ENCODE measurements at regions not wholly inside any gene's neighbourhood (a gene's known extent, or its start where the extent isn't known, plus 50 kb on each side); places are given as distances from the start of the nearest gene placed in this dataset.

DNA sequence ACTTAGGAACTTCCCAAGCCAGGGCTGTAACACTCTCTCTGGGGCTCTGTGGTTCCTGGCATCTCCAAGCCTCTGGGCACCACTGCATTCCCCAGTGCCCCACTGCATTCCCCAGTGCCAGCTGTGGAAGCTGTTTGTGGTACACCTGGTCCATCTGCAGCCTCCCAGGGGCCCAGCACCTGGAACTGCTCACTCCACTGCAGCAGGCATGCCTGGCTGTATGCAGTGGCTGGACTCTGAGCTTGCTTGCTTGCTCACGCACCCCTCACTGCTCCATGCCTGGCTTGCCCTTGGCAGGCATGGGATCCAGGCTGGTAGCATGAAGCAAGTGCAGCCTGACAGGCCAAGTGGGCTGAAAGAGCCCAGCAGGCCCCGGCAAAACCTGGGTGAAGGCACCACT, 512.1 kb downstream of the SQOR start:
- no peak overlapping the region for H3K27ac ChIP-seq (ENCODE audit: low read depth, low read length)
- H3K4me1 ChIP-seq (ENCODE audit: control insufficient read depth in 3 of 3, insufficient read depth in 3 of 3, low read length in 3 of 3) = no peaks in the 10 kb centered on the region
- H3K9me3 ChIP-seq (ENCODE audit: control insufficient read depth in 3 of 3, low read length in 3 of 3) = peaks cover 0 to 4% (median 0%) of the 10 kb centered on the region in 3 donors
- H3K4me3 ChIP-seq (ENCODE audit: low read length in 3 of 3) = no peak overlapping the region
- no peak overlapping the region for H3K9ac ChIP-seq (ENCODE audit: low read depth in 1 of 3, low read length in 3 of 3)
- H3K27me3 ChIP-seq (ENCODE audit: control insufficient read depth in 3 of 3, insufficient read depth in 3 of 3, low read length in 3 of 3) = no peaks in the 10 kb centered on the region
- no peaks in the 10 kb centered on the region for H3K36me3 ChIP-seq (ENCODE audit: control insufficient read depth in 3 of 3, insufficient read depth in 3 of 3, low read length in 3 of 3)

DNA sequence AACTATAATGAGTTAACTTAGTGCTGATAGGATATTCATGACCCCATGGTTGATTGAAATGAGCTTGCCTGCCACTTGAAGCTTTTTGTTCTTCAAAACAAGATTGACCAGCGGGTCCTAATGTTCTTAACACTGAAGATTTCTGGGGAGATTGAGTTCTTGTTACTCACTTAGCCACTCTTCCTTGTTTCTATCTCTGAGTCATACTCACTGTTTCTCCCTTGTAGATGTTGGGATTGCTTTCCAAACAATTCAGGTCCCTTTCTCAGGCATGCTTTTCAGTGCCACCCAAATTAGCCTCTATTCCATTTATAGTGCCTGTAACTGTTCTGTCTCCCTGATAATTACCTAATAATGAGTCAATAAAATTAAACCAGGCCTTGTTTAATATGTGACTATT, 517.0 kb downstream of the SQOR start:
- H3K36me3 ChIP-seq (ENCODE audit: control insufficient read depth in 3 of 3, insufficient read depth in 3 of 3, low read length in 3 of 3) = no peaks in the 10 kb centered on the region
- H3K27me3 ChIP-seq (ENCODE audit: control insufficient read depth in 3 of 3, insufficient read depth in 3 of 3, low read length in 3 of 3) = no peaks in the 10 kb centered on the region
- H3K9ac ChIP-seq (ENCODE audit: low read depth in 1 of 3, low read length in 3 of 3) = no peak overlapping the region
- no peak overlapping the region for H3K27ac ChIP-seq (ENCODE audit: low read depth, low read length)
- peaks cover 0 to 4% (median 0%) of the 10 kb centered on the region in 3 donors for H3K9me3 ChIP-seq (ENCODE audit: control insufficient read depth in 3 of 3, low read length in 3 of 3)
- H3K4me1 ChIP-seq (ENCODE audit: control insufficient read depth in 3 of 3, insufficient read depth in 3 of 3, low read length in 3 of 3) = no peaks in the 10 kb centered on the region
- H3K4me3 ChIP-seq (ENCODE audit: low read length in 3 of 3) = no peak overlapping the region

DNA sequence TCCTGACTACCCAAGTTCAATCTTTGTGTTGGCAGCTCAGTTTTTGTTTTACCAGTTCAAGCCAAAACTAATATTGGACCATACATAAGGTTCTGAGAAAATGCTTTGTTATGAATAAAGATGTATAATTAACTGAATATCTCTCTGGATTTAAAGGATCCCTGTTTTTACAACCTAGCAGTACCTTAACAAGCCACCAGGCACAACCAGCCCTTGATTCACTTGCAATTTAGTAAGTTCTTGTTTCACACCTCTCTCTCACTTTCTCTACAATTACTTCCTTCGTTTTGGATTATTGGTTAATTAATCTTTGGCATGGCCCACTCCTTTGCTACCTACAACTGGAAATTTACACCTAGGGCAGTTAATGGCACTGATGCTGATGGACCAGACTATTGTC, 531.9 kb downstream of the SQOR start:
- H3K27me3 ChIP-seq (ENCODE audit: control insufficient read depth in 3 of 3, insufficient read depth in 3 of 3, low read length in 3 of 3) = no peaks in the 10 kb centered on the region

DNA sequence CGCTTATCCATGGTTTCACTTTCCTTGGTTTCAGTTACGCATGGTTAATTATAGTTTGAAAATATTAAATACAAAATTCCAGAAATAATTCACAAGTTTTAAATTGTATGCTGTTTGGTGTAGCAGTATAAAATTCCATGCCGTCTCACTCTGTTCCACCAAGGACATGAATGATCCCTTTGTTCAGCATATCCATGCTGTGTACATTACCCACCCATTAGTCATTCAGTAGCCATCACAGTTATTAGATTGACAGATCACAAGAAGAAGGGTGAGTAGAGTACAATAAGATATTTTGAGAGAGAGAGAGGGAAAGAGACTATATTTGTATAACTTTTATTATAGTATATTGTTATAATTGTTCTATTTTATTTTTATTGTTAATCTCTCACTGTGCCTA, 535.5 kb downstream of the SQOR start:
- Histone ChIP-seq H3K36me3 (ENCODE audit: control insufficient read depth in 3 of 3, insufficient read depth in 3 of 3, low read length in 3 of 3) (no peaks in the 10 kb centered on the region), H3K4me1 (ENCODE audit: control insufficient read depth in 3 of 3, insufficient read depth in 3 of 3, low read length in 3 of 3) (no peaks in the 10 kb centered on the region), H3K27ac (ENCODE audit: low read depth, low read length) (no peak overlapping the region), H3K4me3 (ENCODE audit: low read length in 3 of 3) (no peak overlapping the region), H3K9me3 (ENCODE audit: control insufficient read depth in 3 of 3, low read length in 3 of 3) (peaks cover 0 to 6% (median 0%) of the 10 kb centered on the region in 3 donors), H3K27me3 (ENCODE audit: control insufficient read depth in 3 of 3, insufficient read depth in 3 of 3, low read length in 3 of 3) (no peaks in the 10 kb centered on the region), H3K9ac (ENCODE audit: low read depth in 1 of 3, low read length in 3 of 3) (no peak overlapping the region)

More for the DNA sequence above, 531.9 kb downstream of the SQOR start:
- Histone ChIP-seq H3K9me3 (ENCODE audit: control insufficient read depth in 3 of 3, low read length in 3 of 3) (peaks cover 0 to 5% (median 0%) of the 10 kb centered on the region in 3 donors), H3K4me3 (ENCODE audit: low read length in 3 of 3) (no peak overlapping the region), H3K36me3 (ENCODE audit: control insufficient read depth in 3 of 3, insufficient read depth in 3 of 3, low read length in 3 of 3) (no peaks in the 10 kb centered on the region), H3K9ac (ENCODE audit: low read depth in 1 of 3, low read length in 3 of 3) (no peak overlapping the region), H3K4me1 (ENCODE audit: control insufficient read depth in 3 of 3, insufficient read depth in 3 of 3, low read length in 3 of 3) (no peaks in the 10 kb centered on the region), H3K27ac (ENCODE audit: low read depth, low read length) (no peak overlapping the region)

DNA sequence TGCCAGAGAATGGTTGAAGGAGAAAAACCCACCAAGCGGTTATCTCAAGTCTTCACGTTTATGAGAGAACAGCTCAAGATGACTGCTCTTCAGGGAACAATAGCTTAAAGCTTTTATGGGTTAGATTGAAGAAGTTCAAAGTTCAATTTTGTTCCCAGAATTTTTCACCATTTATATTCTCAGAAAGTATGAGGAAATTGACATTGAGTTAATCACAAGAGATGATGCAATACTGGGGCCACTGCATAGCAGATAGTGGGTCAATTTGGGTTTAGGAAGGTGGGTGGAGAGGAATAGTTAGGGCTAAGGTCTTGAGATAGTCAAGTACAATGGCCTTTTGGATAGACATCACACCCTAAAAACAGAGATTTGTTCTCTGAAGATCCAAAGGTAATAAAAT, 539.3 kb downstream of the SQOR start:
- no peak overlapping the region for H3K4me3 ChIP-seq (ENCODE audit: low read length in 3 of 3)
- no peaks in the 10 kb centered on the region for H3K4me1 ChIP-seq (ENCODE audit: control insufficient read depth in 3 of 3, insufficient read depth in 3 of 3, low read length in 3 of 3)
- H3K27ac ChIP-seq (ENCODE audit: low read depth, low read length) = no peak overlapping the region
- no peaks in the 10 kb centered on the region for H3K36me3 ChIP-seq (ENCODE audit: control insufficient read depth in 3 of 3, insufficient read depth in 3 of 3, low read length in 3 of 3)
- peaks cover 0 to 6% (median 0%) of the 10 kb centered on the region in 3 donors for H3K9me3 ChIP-seq (ENCODE audit: control insufficient read depth in 3 of 3, low read length in 3 of 3)
- H3K9ac ChIP-seq (ENCODE audit: low read depth in 1 of 3, low read length in 3 of 3) = no peak overlapping the region
- no peaks in the 10 kb centered on the region for H3K27me3 ChIP-seq (ENCODE audit: control insufficient read depth in 3 of 3, insufficient read depth in 3 of 3, low read length in 3 of 3)

DNA sequence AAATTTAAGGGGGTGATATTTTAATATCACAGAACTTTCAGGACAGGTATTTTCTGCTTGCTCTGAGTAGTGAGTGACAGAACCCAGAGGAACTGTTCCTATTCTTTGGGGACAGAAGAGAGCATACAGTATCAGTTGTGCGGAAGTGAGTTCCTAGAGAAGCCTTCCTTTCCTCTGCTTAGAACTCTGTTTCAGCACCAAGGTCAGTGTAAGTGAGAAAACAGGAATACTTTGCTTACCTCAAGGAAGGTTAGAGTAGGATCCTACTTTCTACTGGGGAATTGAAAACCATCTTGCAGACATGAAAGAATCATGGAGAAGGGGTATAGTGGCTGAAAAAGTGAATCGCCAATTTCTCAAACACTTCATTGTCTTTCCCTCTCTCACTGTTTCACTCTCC, 542.4 kb downstream of the SQOR start:
- Histone ChIP-seq H3K27me3 (ENCODE audit: control insufficient read depth in 3 of 3, insufficient read depth in 3 of 3, low read length in 3 of 3) (no peaks in the 10 kb centered on the region), H3K9ac (ENCODE audit: low read depth in 1 of 3, low read length in 3 of 3) (no peak overlapping the region), H3K4me1 (ENCODE audit: control insufficient read depth in 3 of 3, insufficient read depth in 3 of 3, low read length in 3 of 3) (no peaks in the 10 kb centered on the region), H3K9me3 (ENCODE audit: control insufficient read depth in 3 of 3, low read length in 3 of 3) (peaks cover 0 to under 1% (median 0%) of the 10 kb centered on the region in 3 donors), H3K27ac (ENCODE audit: low read depth, low read length) (no peak overlapping the region), H3K36me3 (ENCODE audit: control insufficient read depth in 3 of 3, insufficient read depth in 3 of 3, low read length in 3 of 3) (no peaks in the 10 kb centered on the region), H3K4me3 (ENCODE audit: low read length in 3 of 3) (no peak overlapping the region)

DNA sequence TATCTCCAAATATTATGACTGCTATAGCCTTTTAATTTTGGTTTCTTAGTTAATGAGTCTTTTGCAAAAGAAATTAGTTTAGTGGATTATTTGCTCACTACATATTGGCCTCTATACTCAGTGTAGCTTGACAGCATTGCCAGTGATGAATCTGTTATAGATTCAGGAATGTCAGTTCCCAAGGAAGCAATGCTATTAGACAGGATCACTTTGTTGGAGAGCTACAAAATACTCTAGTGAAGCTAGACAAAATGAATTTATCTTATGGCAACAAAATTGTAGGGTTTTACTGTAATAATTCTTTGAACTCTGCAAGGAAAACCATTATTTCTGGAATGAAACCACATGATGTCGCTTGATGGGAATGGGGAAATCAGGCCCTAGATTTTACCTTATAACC, 543.3 kb downstream of the SQOR start:
- H3K4me1 ChIP-seq (ENCODE audit: control insufficient read depth in 3 of 3, insufficient read depth in 3 of 3, low read length in 3 of 3) = no peaks in the 10 kb centered on the region
- no peaks in the 10 kb centered on the region for H3K36me3 ChIP-seq (ENCODE audit: control insufficient read depth in 3 of 3, insufficient read depth in 3 of 3, low read length in 3 of 3)
- H3K27ac ChIP-seq (ENCODE audit: low read depth, low read length) = no peak overlapping the region
- H3K9me3 ChIP-seq (ENCODE audit: control insufficient read depth in 3 of 3, low read length in 3 of 3) = peaks cover 0 to 4% (median 4%) of the 10 kb centered on the region in 3 donors
- H3K4me3 ChIP-seq (ENCODE audit: low read length in 3 of 3) = no peak overlapping the region
- H3K9ac ChIP-seq (ENCODE audit: low read depth in 1 of 3, low read length in 3 of 3) = no peak overlapping the region
- H3K27me3 ChIP-seq (ENCODE audit: control insufficient read depth in 3 of 3, insufficient read depth in 3 of 3, low read length in 3 of 3) = no peaks in the 10 kb centered on the region

DNA sequence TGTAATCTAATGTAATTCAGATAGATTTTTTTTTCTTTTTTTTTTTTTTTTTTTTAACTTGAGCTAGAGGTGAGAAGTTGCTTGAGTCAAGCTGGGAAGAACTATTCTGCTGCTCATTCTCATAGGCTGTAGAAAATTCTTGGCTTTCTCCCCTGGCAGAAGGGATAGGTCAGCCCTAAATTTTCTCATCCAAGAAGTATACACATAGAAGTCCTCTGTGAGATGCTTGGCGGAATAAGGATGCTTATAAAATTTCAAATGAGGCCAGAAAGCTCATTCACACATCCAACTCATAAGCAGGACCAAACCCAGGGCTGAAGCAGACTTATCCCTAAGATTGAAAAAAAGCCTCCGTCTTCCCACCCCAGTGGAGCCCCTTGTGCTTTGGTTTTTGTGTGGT, 572.5 kb downstream of the SQOR start:
- Histone ChIP-seq H3K9ac (ENCODE audit: low read depth in 1 of 3, low read length in 3 of 3) (no peak overlapping the region), H3K4me1 (ENCODE audit: control insufficient read depth in 3 of 3, insufficient read depth in 3 of 3, low read length in 3 of 3) (no peaks in the 10 kb centered on the region), H3K9me3 (ENCODE audit: control insufficient read depth in 3 of 3, low read length in 3 of 3) (no peaks in the 10 kb centered on the region), H3K4me3 (ENCODE audit: low read length in 3 of 3) (no peak overlapping the region), H3K27me3 (ENCODE audit: control insufficient read depth in 3 of 3, insufficient read depth in 3 of 3, low read length in 3 of 3) (no peaks in the 10 kb centered on the region), H3K36me3 (ENCODE audit: control insufficient read depth in 3 of 3, insufficient read depth in 3 of 3, low read length in 3 of 3) (no peaks in the 10 kb centered on the region), H3K27ac (ENCODE audit: low read depth, low read length) (no peak overlapping the region)

DNA sequence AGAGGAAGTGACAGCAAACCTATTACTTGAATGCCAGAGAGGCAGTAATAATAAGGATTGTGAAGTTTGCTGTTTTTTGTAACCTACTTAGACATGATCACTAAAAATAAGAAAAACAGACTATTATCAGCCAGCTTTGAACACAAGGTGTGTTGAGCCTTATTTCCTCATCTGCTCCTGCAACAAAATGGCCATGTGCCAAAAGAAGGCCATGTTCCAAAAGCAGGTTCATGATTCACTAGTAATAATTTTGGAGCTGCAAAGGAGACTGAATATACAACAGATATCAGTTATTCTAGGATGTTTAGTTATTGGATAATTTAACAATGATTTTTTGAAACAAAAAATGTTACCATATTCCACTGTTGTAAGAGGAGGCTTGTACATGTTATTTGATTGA, 578.7 kb downstream of the SQOR start:
- H3K9me3 ChIP-seq (ENCODE audit: control insufficient read depth in 3 of 3, low read length in 3 of 3) = no peaks in the 10 kb centered on the region
- H3K27me3 ChIP-seq (ENCODE audit: control insufficient read depth in 3 of 3, insufficient read depth in 3 of 3, low read length in 3 of 3) = no peaks in the 10 kb centered on the region
- no peak overlapping the region for H3K27ac ChIP-seq (ENCODE audit: low read depth, low read length)
- no peaks in the 10 kb centered on the region for H3K4me1 ChIP-seq (ENCODE audit: control insufficient read depth in 3 of 3, insufficient read depth in 3 of 3, low read length in 3 of 3)
- no peak overlapping the region for H3K9ac ChIP-seq (ENCODE audit: low read depth in 1 of 3, low read length in 3 of 3)
- H3K4me3 ChIP-seq (ENCODE audit: low read length in 3 of 3) = no peak overlapping the region
- H3K36me3 ChIP-seq (ENCODE audit: control insufficient read depth in 3 of 3, insufficient read depth in 3 of 3, low read length in 3 of 3) = no peaks in the 10 kb centered on the region

DNA sequence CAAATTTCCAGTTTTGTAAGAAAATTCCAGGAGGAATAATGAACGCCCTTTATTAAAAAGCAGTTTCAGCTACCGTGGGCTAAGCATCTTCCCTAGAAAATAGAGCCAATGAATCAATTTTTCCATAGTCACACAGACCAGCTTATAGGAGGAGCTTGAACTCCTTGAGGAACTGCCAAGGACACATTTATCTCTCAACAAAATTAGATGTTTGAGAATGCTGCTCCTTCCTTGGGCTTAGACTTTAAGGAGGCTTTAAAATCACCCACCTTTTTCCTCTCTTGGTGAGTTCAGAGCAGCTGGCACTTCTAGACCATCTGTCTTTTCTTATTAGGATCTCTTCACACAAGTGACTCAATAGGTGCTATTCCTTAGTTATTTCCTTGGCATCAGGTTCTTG, 588.0 kb downstream of the SQOR start:
- no peak overlapping the region for H3K4me3 ChIP-seq (ENCODE audit: low read length in 3 of 3)
- peaks cover 0 to 2% (median 0%) of the 10 kb centered on the region in 3 donors for H3K27me3 ChIP-seq (ENCODE audit: control insufficient read depth in 3 of 3, insufficient read depth in 3 of 3, low read length in 3 of 3)
- no peak overlapping the region for H3K9ac ChIP-seq (ENCODE audit: low read depth in 1 of 3, low read length in 3 of 3)
- H3K27ac ChIP-seq (ENCODE audit: low read depth, low read length) = no peak overlapping the region
- no peaks in the 10 kb centered on the region for H3K4me1 ChIP-seq (ENCODE audit: control insufficient read depth in 3 of 3, insufficient read depth in 3 of 3, low read length in 3 of 3)
- no peaks in the 10 kb centered on the region for H3K36me3 ChIP-seq (ENCODE audit: control insufficient read depth in 3 of 3, insufficient read depth in 3 of 3, low read length in 3 of 3)
- H3K9me3 ChIP-seq (ENCODE audit: control insufficient read depth in 3 of 3, low read length in 3 of 3) = no peaks in the 10 kb centered on the region

DNA sequence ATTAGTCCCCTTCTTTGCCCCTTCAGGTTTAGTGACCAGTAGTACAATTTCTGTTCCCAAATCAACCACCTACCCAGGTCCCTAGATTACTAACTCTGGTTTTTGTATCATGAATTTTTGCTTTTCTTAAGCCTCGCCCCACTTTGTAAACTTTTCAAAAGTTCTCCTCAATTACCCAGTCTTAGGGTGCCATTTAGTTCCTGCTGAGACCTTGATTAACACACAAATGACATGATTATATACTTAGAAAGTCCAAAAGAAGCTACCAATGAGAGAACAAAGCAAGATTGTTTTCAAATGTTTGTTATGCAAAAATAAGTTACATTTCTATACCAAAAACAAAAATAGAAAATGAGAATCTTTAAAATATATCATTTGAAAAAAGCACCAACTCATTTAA, 594.4 kb downstream of the SQOR start:
- no peak overlapping the region for H3K9ac ChIP-seq (ENCODE audit: low read depth in 1 of 3, low read length in 3 of 3)
- no peak overlapping the region for H3K4me3 ChIP-seq (ENCODE audit: low read length in 3 of 3)
- no peak overlapping the region for H3K27ac ChIP-seq (ENCODE audit: low read depth, low read length)
- peaks cover 0 to 2% (median 0%) of the 10 kb centered on the region in 3 donors for H3K27me3 ChIP-seq (ENCODE audit: control insufficient read depth in 3 of 3, insufficient read depth in 3 of 3, low read length in 3 of 3)
- no peaks in the 10 kb centered on the region for H3K4me1 ChIP-seq (ENCODE audit: control insufficient read depth in 3 of 3, insufficient read depth in 3 of 3, low read length in 3 of 3)
- no peaks in the 10 kb centered on the region for H3K9me3 ChIP-seq (ENCODE audit: control insufficient read depth in 3 of 3, low read length in 3 of 3)
- H3K36me3 ChIP-seq (ENCODE audit: control insufficient read depth in 3 of 3, insufficient read depth in 3 of 3, low read length in 3 of 3) = no peaks in the 10 kb centered on the region
